Upper lobe of left lung (tissue), 6 donors: ENCODE measurements at regions not wholly inside any gene's neighbourhood (a gene's known extent, or its start where the extent isn't known, plus 50 kb on each side); places are given as distances from the start of the nearest gene placed in this dataset.

Source experiments
- ATAC-seq, 2 donors: fragments of 200-7000 bp; cut with Tn5 transposase; one replicate each; pipeline ENCODE4 v1.9.1; 2022; ENCODE audit warnings: mild to moderate bottlenecking in 2 of 2, moderate library complexity in 2 of 2; ENCODE audit not compliant: low FRiP score in 2 of 2
- DNase-seq, 2 donors: peaks; one replicate each; pipeline ENCODE4 v3.0.0-alpha.2; 2019 to 2020
- H3K27ac ChIP-seq, 4 donors: fragments of 200-600 bp; sonication (generic); one replicate each; pipeline ENCODE4 v1.5.1; 2016 to 2019
- H3K27me3 ChIP-seq, 4 donors: fragments of 200-600 bp; sonication (generic); one replicate each; pipeline ENCODE4 v1.5.1; 2017 to 2019
- H3K36me3 ChIP-seq, 4 donors: fragments of 200-600 bp; sonication (generic); one replicate each; pipeline ENCODE4 v1.5.1; 2016 to 2019
- H3K4me1 ChIP-seq, 4 donors: fragments of 200-600 bp; sonication (generic); one replicate each; pipeline ENCODE4 v1.5.1; 2018 to 2019
- H3K4me3 ChIP-seq, 4 donors: fragments of 200-600 bp; sonication (generic); one replicate each; pipeline ENCODE4 v1.5.1; 2017 to 2019; ENCODE audit warnings: mild to moderate bottlenecking in 2 of 4, moderate library complexity in 1 of 4
- H3K9me3 ChIP-seq, 4 donors: fragments of 200-600 bp; sonication (generic); one replicate each; pipeline ENCODE4 v1.5.1; 2018 to 2019
- EP300 ChIP-seq, 4 donors: sonication (generic); formaldehyde crosslinking; IDR thresholded peaks; one replicate each; pipeline ENCODE4 v1.5.1; 2017; ENCODE audit warnings: antibody characterized with exemption in 4 of 4, control low read depth in 2 of 4
- POLR2A ChIP-seq, 4 donors: fragments of 450-650 bp; IDR thresholded peaks; one replicate each; pipeline ENCODE4 v1.5.1; 2016 to 2017; ENCODE audit warnings: antibody characterized with exemption in 4 of 4, mild to moderate bottlenecking in 2 of 4
- POLR2AphosphoS5 ChIP-seq, 2 donors: sonication (generic); formaldehyde crosslinking; IDR thresholded peaks; one replicate each; pipeline ENCODE4 v1.5.1; 2017; ENCODE audit warnings: antibody characterized with exemption in 2 of 2
- WGBS, 2 donors: methylation state at CpG; one replicate each; pipeline ENCODE4 v1.1.5; 2017 to 2018; 5-methylcytosine and 5-hydroxymethylcytosine counted together
- TF ChIP-seq, protein P1 (sequence below), 6 experiments: fragments of 450-650 bp in 4 of 6; fragments of 200-600 bp in 2 of 6; sonication (generic) in 2 of 6; IDR thresholded peaks; one replicate each; pipeline ENCODE4 v1.5.1; 2016 to 2019; ENCODE audit warnings: antibody characterized with exemption in 6 of 6
- donor health status: DM: no; HTN: no; CAD: no; lungs with moderate emphysema.
- donor health status: DM: no; HTN: yes; CAD: no; lungs with severe emphysema.

DNA sequence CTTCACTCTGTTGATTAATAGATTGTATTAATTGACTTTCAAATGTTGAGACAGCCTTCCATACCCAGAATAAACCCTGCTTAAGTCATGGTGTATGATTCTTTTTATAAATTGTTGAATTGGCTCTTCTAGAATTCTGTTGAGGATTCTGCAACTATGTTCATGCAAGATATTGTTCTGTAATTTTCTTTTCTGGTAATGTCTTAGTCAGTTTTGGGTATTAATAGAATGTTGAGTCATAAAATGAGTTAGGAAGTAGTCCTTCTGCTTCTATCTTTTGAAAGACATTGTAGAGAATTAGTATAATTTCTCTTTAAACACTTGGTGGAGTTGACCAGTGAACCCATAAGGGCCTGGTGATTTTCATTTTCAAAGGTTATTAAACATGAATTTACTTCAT is 958.9 kb downstream of the LRFN5 start:
- Histone ChIP-seq H3K4me1 (no peaks in the 10 kb centered on the region), H3K9me3 (peaks cover 0 to 3% (median 0%) of the 10 kb centered on the region in 4 donors), H3K27me3 (no peaks in the 10 kb centered on the region), H3K4me3 (no peak overlapping the region), H3K27ac (no peak overlapping the region), H3K36me3 (no peaks in the 10 kb centered on the region)
- DNase-seq (no peak), ATAC-seq (no peak)
- no peak for TF ChIP-seq POLR2AphosphoS5 (IDR thresholded peaks at IDR 0.05)
- TF ChIP-seq, protein P1, sequence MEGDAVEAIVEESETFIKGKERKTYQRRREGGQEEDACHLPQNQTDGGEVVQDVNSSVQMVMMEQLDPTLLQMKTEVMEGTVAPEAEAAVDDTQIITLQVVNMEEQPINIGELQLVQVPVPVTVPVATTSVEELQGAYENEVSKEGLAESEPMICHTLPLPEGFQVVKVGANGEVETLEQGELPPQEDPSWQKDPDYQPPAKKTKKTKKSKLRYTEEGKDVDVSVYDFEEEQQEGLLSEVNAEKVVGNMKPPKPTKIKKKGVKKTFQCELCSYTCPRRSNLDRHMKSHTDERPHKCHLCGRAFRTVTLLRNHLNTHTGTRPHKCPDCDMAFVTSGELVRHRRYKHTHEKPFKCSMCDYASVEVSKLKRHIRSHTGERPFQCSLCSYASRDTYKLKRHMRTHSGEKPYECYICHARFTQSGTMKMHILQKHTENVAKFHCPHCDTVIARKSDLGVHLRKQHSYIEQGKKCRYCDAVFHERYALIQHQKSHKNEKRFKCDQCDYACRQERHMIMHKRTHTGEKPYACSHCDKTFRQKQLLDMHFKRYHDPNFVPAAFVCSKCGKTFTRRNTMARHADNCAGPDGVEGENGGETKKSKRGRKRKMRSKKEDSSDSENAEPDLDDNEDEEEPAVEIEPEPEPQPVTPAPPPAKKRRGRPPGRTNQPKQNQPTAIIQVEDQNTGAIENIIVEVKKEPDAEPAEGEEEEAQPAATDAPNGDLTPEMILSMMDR (IDR thresholded peaks at IDR 0.05): no peak
- TF ChIP-seq EP300 (IDR thresholded peaks at IDR 0.05): no peak
- TF ChIP-seq POLR2A (IDR thresholded peaks at IDR 0.05): no peak

DNA sequence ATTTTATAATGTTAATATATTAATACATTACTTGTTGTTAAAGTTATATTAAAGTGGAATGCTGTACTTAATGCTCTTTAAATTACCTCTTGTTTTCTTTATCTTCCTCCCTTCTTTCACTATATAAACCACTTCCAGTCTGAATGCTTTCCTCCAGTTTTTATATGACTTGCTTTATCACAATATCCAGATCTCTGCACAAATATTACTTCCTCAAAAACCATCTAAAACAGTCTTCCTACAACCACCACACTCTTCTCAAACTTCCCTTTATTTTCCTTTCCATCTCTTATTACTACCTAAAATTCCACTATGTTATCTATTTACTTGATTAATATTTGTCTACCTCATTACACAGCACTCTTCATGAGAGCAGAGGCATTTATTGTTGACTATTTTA is 956.6 kb downstream of the LRFN5 start:
- H3K36me3 ChIP-seq: no peaks in the 10 kb centered on the region
- H3K4me1 ChIP-seq: no peaks in the 10 kb centered on the region
- H3K9me3 ChIP-seq: no peaks in the 10 kb centered on the region
- ATAC-seq (no peak), DNase-seq (no peak)
- H3K4me3 ChIP-seq: no peak overlapping the region
- H3K27ac ChIP-seq: no peak overlapping the region
- H3K27me3 ChIP-seq: no peaks in the 10 kb centered on the region
- TF ChIP-seq POLR2AphosphoS5 (IDR thresholded peaks at IDR 0.05) (no peak), EP300 (IDR thresholded peaks at IDR 0.05) (no peak), POLR2A (IDR thresholded peaks at IDR 0.05) (no peak)
- TF ChIP-seq, protein P1 (IDR thresholded peaks at IDR 0.05): no peak

DNA sequence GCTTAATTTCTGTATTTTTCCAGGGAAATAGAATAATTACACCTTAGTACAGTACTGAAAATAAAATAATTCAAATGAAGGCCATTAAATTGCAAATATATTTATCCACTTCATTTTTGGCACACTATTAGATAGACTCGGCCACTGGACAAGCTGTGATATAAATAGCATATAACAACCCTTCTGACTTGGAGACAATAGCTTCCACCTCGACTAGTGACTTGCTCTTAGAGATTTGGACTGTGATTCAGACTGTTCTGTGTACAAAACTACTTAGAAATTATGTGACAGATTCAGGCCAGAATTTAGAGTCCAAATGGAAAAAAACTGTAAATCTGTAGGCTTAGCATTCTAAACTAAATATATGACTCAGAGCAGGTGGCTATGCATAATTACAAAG is 949.9 kb downstream of the LRFN5 start:
- TF ChIP-seq EP300 (IDR thresholded peaks at IDR 0.05): no peak
- TF ChIP-seq, protein P1 (IDR thresholded peaks at IDR 0.05): no peak
- no peak for TF ChIP-seq POLR2A (IDR thresholded peaks at IDR 0.05)
- no peak for TF ChIP-seq POLR2AphosphoS5 (IDR thresholded peaks at IDR 0.05)
- H3K9me3 ChIP-seq: no peaks in the 10 kb centered on the region
- H3K27me3 ChIP-seq: no peaks in the 10 kb centered on the region
- 29 to 34% methylated on average over 2 of the region's 2 CpGs for WGBS, 2 donors
- DNase-seq (no peak), ATAC-seq (no peak)
- H3K4me1 ChIP-seq: no peaks in the 10 kb centered on the region
- no peak overlapping the region for H3K27ac ChIP-seq
- no peak overlapping the region for H3K4me3 ChIP-seq
- H3K36me3 ChIP-seq: no peaks in the 10 kb centered on the region

DNA sequence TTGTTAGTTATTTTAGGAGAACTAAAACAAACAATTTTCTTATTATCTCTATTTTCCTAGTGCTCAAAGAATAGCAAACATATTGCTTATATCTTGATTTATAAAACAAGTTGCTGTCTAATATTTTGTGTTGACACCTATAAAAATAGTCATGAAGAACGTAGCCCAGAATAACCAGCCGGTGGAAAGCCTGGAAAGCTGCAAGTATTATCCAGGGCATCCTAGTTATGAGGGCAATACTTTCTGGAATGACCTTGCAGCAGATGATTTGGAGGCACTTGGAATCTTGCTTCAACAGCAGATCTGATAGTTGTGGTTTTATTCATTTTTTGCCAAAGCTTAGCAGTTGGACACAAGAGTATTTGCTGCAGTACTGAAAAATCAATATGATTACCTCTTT is 948.7 kb downstream of the LRFN5 start:
- ATAC-seq (no peak), DNase-seq (no peak)
- TF ChIP-seq POLR2AphosphoS5 (IDR thresholded peaks at IDR 0.05): no peak
- no peak for TF ChIP-seq POLR2A (IDR thresholded peaks at IDR 0.05)
- TF ChIP-seq, protein P1 (IDR thresholded peaks at IDR 0.05): no peak
- TF ChIP-seq EP300 (IDR thresholded peaks at IDR 0.05): no peak
- H3K36me3 ChIP-seq: no peaks in the 10 kb centered on the region
- no peak overlapping the region for H3K27ac ChIP-seq
- WGBS, 2 donors: 69 to 74% methylated on average over 2 of the region's 2 CpGs
- no peaks in the 10 kb centered on the region for H3K27me3 ChIP-seq
- no peaks in the 10 kb centered on the region for H3K4me1 ChIP-seq
- H3K4me3 ChIP-seq: no peak overlapping the region
- no peaks in the 10 kb centered on the region for H3K9me3 ChIP-seq

DNA sequence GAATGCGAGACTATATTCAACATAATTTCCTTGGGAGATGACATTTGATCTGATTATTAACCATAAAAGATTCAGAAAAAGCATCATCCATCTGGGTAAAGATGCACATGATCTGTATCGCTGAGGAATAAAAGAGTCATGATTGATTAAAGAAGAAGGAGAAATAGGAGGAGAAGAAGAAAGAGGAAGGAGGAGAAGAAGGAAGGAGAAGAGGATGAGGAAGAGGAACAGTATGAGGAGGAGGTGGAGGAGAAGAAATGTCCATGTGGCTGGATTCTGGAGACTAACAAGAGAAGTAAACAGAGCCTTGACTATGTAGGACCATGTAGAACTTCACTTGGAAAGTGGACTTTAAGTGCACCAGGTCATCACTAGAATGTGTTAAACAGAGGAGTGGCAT is 947.4 kb downstream of the LRFN5 start:
- no peaks in the 10 kb centered on the region for H3K9me3 ChIP-seq
- no peak overlapping the region for H3K4me3 ChIP-seq
- H3K27me3 ChIP-seq: no peaks in the 10 kb centered on the region
- WGBS, 2 donors: 86 to 87% methylated on average over 2 of the region's 2 CpGs
- no peaks in the 10 kb centered on the region for H3K4me1 ChIP-seq
- TF ChIP-seq POLR2A (IDR thresholded peaks at IDR 0.05) (no peak), POLR2AphosphoS5 (IDR thresholded peaks at IDR 0.05) (no peak)
- TF ChIP-seq, protein P1 (IDR thresholded peaks at IDR 0.05): no peak
- DNase-seq: no peak
- H3K27ac ChIP-seq: no peak overlapping the region
- no peak for ATAC-seq
- H3K36me3 ChIP-seq: no peaks in the 10 kb centered on the region
